GM18873 (cell line): ENCODE measurements at regions not wholly inside any gene's neighbourhood (a gene's known extent, or its start where the extent isn't known, plus 50 kb on each side); places are given as distances from the start of the nearest gene placed in this dataset.
"Not testable (repeated sequence)": the region's sequence is repeated elsewhere in the genome, so short reads cannot be mapped to it uniquely, and the experiment has no call there.

Experiments
- ATAC-seq: cut with Tn5 transposase; IDR thresholded peaks from one replicate; pipeline ENCODE4 v1.9.1; 2021; ENCODE audit warnings: mild to moderate bottlenecking, moderate library complexity, moderate number of reproducible peaks; ENCODE audit not compliant: unreplicated experiment, low FRiP score

- ATAC-seq = no peak
These were observed 155.0 kb upstream of the SULF2 start for GRCh38 chr20:47940101-47940813.

GRCh38 chr20:47936612-47937011 is 151.3 kb upstream of the SULF2 start:
- ATAC-seq = no peak

- no peak for ATAC-seq
These were observed 149.5 kb upstream of the SULF2 start for GRCh38 chr20:47934761-47935160.

GRCh38 chr20:47931443-47931842 is 146.2 kb upstream of the SULF2 start:
- no peak for ATAC-seq

- no peak for ATAC-seq
These were observed 145.7 kb upstream of the SULF2 start for GRCh38 chr20:47931002-47931401.

- no peak for ATAC-seq
These were observed 144.3 kb upstream of the SULF2 start for GRCh38 chr20:47929368-47930115.

GRCh38 chr20:47927944-47928343 is 142.7 kb upstream of the SULF2 start:
- ATAC-seq = no peak

GRCh38 chr20:47927385-47927851 is 142.1 kb upstream of the SULF2 start:
- ATAC-seq = no peak

- no peak for ATAC-seq
These were observed 141.4 kb upstream of the SULF2 start for GRCh38 chr20:47926731-47927130.

GRCh38 chr20:47925593-47925992 is 140.3 kb upstream of the SULF2 start:
- ATAC-seq = no peak

- no peak for ATAC-seq
These were observed 137.0 kb upstream of the SULF2 start for GRCh38 chr20:47922269-47922668.

- not testable (repeated sequence) for ATAC-seq
These were observed 136.5 kb upstream of the SULF2 start for GRCh38 chr20:47921829-47922228.

GRCh38 chr20:47921408-47921807 is 136.1 kb upstream of the SULF2 start:
- no peak for ATAC-seq

- no peak for ATAC-seq
These were observed 132.3 kb upstream of the SULF2 start for GRCh38 chr20:47917549-47918070.

GRCh38 chr20:47915495-47915894 is 130.2 kb upstream of the SULF2 start:
- ATAC-seq = no peak

GRCh38 chr20:47914792-47915191 is 129.5 kb upstream of the SULF2 start:
- no peak for ATAC-seq

- not testable (repeated sequence) for ATAC-seq
These were observed 127.7 kb upstream of the SULF2 start for GRCh38 chr20:47912786-47913501.

- ATAC-seq = not testable (repeated sequence)
These were observed 126.9 kb upstream of the SULF2 start for GRCh38 chr20:47912165-47912564.

- not testable (repeated sequence) for ATAC-seq
These were observed 124.6 kb upstream of the SULF2 start for GRCh38 chr20:47909696-47910369.

- not testable (repeated sequence) for ATAC-seq
These were observed 123.2 kb upstream of the SULF2 start for GRCh38 chr20:47908361-47909035.
